ENCODE measurements at regions not wholly inside any gene's neighbourhood (a gene's known extent, or its start where the extent isn't known, plus 50 kb on each side); places are given as distances from the start of the nearest gene placed in this dataset.
"Not testable (repeated sequence)": the region's sequence is repeated elsewhere in the genome, so short reads cannot be mapped to it uniquely, and the experiment has no call there.

DNA sequence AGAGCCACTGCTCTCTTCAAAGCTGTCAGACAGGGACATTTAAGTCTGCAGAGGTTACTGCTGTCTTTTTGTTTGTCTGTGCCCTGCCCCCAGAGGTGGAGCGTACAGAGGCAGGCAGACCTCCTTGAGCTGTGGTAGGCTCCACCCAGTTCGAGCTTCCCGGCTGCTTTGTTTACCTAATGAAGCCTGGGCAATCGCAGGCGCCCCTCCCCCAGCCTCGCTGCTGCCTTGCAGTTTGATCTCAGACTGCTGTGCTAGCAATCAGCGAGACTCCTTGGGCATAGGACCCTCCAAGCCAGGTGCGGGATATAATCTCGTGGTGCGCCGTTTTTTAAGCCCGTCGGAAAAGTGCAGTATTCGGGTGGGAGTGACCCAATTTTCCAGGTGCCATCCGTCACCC, 250.7 kb upstream of the CA10 start:
- not testable (repeated sequence) for H3K4me2 ChIP-seq (ENCODE audit: insufficient read depth, low read length, poor library complexity, severe bottlenecking); H2BK12ac ChIP-seq (ENCODE audit: low read length); H4K91ac ChIP-seq (ENCODE audit: low read depth, low read length, poor library complexity); H3K23ac ChIP-seq (ENCODE audit: low read depth, low read length, poor library complexity); H3K9me3 ChIP-seq (replicated peaks in 1 of 2; ENCODE audit: control insufficient read depth in 2 of 2, insufficient read depth in 1 of 2, low read depth in 1 of 2, low read length in 2 of 2); H3K27me3 ChIP-seq (ENCODE audit: control insufficient read depth in 3 of 3, insufficient read depth in 3 of 3, low read depth in 1 of 3, low read length in 3 of 3); H3K36me3 ChIP-seq (replicated peaks in 1 of 2; ENCODE audit: control insufficient read depth in 2 of 2, insufficient read depth in 2 of 2, low read length in 2 of 2); H2BK15ac ChIP-seq (ENCODE audit: low read length); H3K4me1 ChIP-seq (ENCODE audit: control insufficient read depth in 2 of 2, insufficient read depth in 1 of 2, low read depth in 1 of 2, low read length in 2 of 2); H3K79me1 ChIP-seq (ENCODE audit: low read depth, low read length); H3K4ac ChIP-seq (ENCODE audit: low read length); H3K14ac ChIP-seq (ENCODE audit: low read length); H4K8ac ChIP-seq (ENCODE audit: low read depth, low read length); DNase-seq (ENCODE audit: low spot score); H2BK120ac ChIP-seq (ENCODE audit: low read depth, low read length); H3K9ac ChIP-seq (ENCODE audit: low read depth, low read length, poor library complexity); H3K18ac ChIP-seq (ENCODE audit: low read length); H2AK5ac ChIP-seq (ENCODE audit: low read depth, low read length); H2AFZ ChIP-seq (ENCODE audit: low read length); H3K27ac ChIP-seq (replicated peaks; ENCODE audit: low read length); H3K4me3 ChIP-seq (ENCODE audit: low read length in 2 of 2); H2BK5ac ChIP-seq (ENCODE audit: low read length)
- whole genome bisulfite sequencing, 2 donors (ENCODE audit: extremely low coverage in 2 of 2, insufficient read length in 2 of 2, insufficient replicate concordance in 1 of 2): no CpG with 5 or more reads among the region's 15 CpGs

- no peak for DNase-seq (ENCODE audit: low spot score)
- Histone ChIP-seq H3K9ac (ENCODE audit: low read depth, low read length, poor library complexity) (no peak overlapping the region), H2AFZ (ENCODE audit: low read length) (no peak overlapping the region), H3K18ac (ENCODE audit: low read length) (no peak overlapping the region), H2AK5ac (ENCODE audit: low read depth, low read length) (no peak overlapping the region), H3K4me3 (ENCODE audit: low read length in 2 of 2) (no peak overlapping the region), H3K4ac (ENCODE audit: low read length) (no peak overlapping the region), H3K4me1 (ENCODE audit: control insufficient read depth in 2 of 2, insufficient read depth in 1 of 2, low read depth in 1 of 2, low read length in 2 of 2) (no peaks in the 10 kb centered on the region), H3K9me3 (replicated peaks in 1 of 2; ENCODE audit: control insufficient read depth in 2 of 2, insufficient read depth in 1 of 2, low read depth in 1 of 2, low read length in 2 of 2) (no peaks in the 10 kb centered on the region), H3K4me2 (ENCODE audit: insufficient read depth, low read length, poor library complexity, severe bottlenecking) (no peak overlapping the region), H2BK15ac (ENCODE audit: low read length) (no peak overlapping the region), H3K79me1 (ENCODE audit: low read depth, low read length) (no peaks in the 10 kb centered on the region), H2BK5ac (ENCODE audit: low read length) (no peak overlapping the region), H4K91ac (ENCODE audit: low read depth, low read length, poor library complexity) (no peak overlapping the region), H3K14ac (ENCODE audit: low read length) (no peak overlapping the region), H3K23ac (ENCODE audit: low read depth, low read length, poor library complexity) (no peak overlapping the region), H3K36me3 (replicated peaks in 1 of 2; ENCODE audit: control insufficient read depth in 2 of 2, insufficient read depth in 2 of 2, low read length in 2 of 2) (no peaks in the 10 kb centered on the region), H3K27me3 (ENCODE audit: control insufficient read depth in 3 of 3, insufficient read depth in 3 of 3, low read depth in 1 of 3, low read length in 3 of 3) (no peaks in the 10 kb centered on the region), H2BK12ac (ENCODE audit: low read length) (no peak overlapping the region), H4K8ac (ENCODE audit: low read depth, low read length) (no peak overlapping the region), H3K27ac (replicated peaks; ENCODE audit: low read length) (no peak overlapping the region), H2BK120ac (ENCODE audit: low read depth, low read length) (no peak overlapping the region)
- WGBS, 2 donors (ENCODE audit: extremely low coverage in 2 of 2, insufficient read length in 2 of 2, insufficient replicate concordance in 1 of 2): no CpG with 5 or more reads among the region's 3 CpGs
Observed at GRCh38 chr17:52395308-52395707, 236.8 kb upstream of the CA10 start.

- Histone ChIP-seq H3K4me3 (ENCODE audit: low read length in 2 of 2) (no peak overlapping the region), H3K14ac (ENCODE audit: low read length) (no peak overlapping the region), H3K4me1 (ENCODE audit: control insufficient read depth in 2 of 2, insufficient read depth in 1 of 2, low read depth in 1 of 2, low read length in 2 of 2) (no peaks in the 10 kb centered on the region), H4K8ac (ENCODE audit: low read depth, low read length) (no peak overlapping the region), H3K36me3 (replicated peaks in 1 of 2; ENCODE audit: control insufficient read depth in 2 of 2, insufficient read depth in 2 of 2, low read length in 2 of 2) (no peaks in the 10 kb centered on the region), H2AFZ (ENCODE audit: low read length) (no peak overlapping the region), H2AK5ac (ENCODE audit: low read depth, low read length) (no peak overlapping the region), H3K23ac (ENCODE audit: low read depth, low read length, poor library complexity) (no peak overlapping the region), H3K18ac (ENCODE audit: low read length) (no peak overlapping the region), H3K4ac (ENCODE audit: low read length) (no peak overlapping the region), H4K91ac (ENCODE audit: low read depth, low read length, poor library complexity) (no peak overlapping the region), H3K9ac (ENCODE audit: low read depth, low read length, poor library complexity) (no peak overlapping the region), H3K27me3 (ENCODE audit: control insufficient read depth in 3 of 3, insufficient read depth in 3 of 3, low read depth in 1 of 3, low read length in 3 of 3) (no peaks in the 10 kb centered on the region), H3K79me1 (ENCODE audit: low read depth, low read length) (no peaks in the 10 kb centered on the region), H2BK5ac (ENCODE audit: low read length) (no peak overlapping the region), H2BK120ac (ENCODE audit: low read depth, low read length) (no peak overlapping the region), H2BK12ac (ENCODE audit: low read length) (no peak overlapping the region), H3K4me2 (ENCODE audit: insufficient read depth, low read length, poor library complexity, severe bottlenecking) (no peak overlapping the region), H3K27ac (replicated peaks; ENCODE audit: low read length) (no peak overlapping the region), H3K9me3 (replicated peaks in 1 of 2; ENCODE audit: control insufficient read depth in 2 of 2, insufficient read depth in 1 of 2, low read depth in 1 of 2, low read length in 2 of 2) (no peaks in the 10 kb centered on the region), H2BK15ac (ENCODE audit: low read length) (no peak overlapping the region)
- WGBS, 2 donors (ENCODE audit: extremely low coverage in 2 of 2, insufficient read length in 2 of 2, insufficient replicate concordance in 1 of 2): no CpG with 5 or more reads among the region's 1 CpG
- no peak for DNase-seq (ENCODE audit: low spot score)
Observed at GRCh38 chr17:52390422-52390821, 231.9 kb upstream of the CA10 start.

DNA sequence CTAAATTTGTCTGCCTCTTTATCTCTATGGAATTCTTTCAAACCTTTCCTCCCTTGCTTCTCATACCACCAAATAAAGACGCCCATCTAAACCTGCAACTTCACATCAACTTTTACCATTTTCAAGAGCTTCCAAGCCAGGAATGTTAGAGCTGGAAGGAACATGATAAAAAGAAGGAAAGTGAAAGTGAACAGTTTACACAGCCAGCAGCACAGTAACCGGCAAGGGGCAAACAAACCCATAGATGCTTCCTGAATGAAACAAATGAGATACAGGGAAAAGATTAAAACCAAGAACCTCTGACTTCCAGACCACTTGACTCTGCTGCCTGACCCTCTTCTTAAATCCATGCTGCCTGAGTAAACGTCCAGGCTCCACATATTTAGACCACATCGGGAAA, 231.1 kb upstream of the CA10 start:
- no peaks in the 10 kb centered on the region for H3K4me1 ChIP-seq (ENCODE audit: control insufficient read depth in 2 of 2, insufficient read depth in 1 of 2, low read depth in 1 of 2, low read length in 2 of 2)
- DNase-seq (ENCODE audit: low spot score): no peak
- H3K36me3 ChIP-seq (replicated peaks in 1 of 2; ENCODE audit: control insufficient read depth in 2 of 2, insufficient read depth in 2 of 2, low read length in 2 of 2): no peaks in the 10 kb centered on the region
- no peak overlapping the region for H2AFZ ChIP-seq (ENCODE audit: low read length)
- H3K18ac ChIP-seq (ENCODE audit: low read length): no peak overlapping the region
- H3K27ac ChIP-seq (replicated peaks; ENCODE audit: low read length): no peak overlapping the region
- no peak overlapping the region for H4K91ac ChIP-seq (ENCODE audit: low read depth, low read length, poor library complexity)
- no peak overlapping the region for H3K9ac ChIP-seq (ENCODE audit: low read depth, low read length, poor library complexity)
- no peak overlapping the region for H2AK5ac ChIP-seq (ENCODE audit: low read depth, low read length)
- no peaks in the 10 kb centered on the region for H3K9me3 ChIP-seq (replicated peaks in 1 of 2; ENCODE audit: control insufficient read depth in 2 of 2, insufficient read depth in 1 of 2, low read depth in 1 of 2, low read length in 2 of 2)
- no peak overlapping the region for H3K4ac ChIP-seq (ENCODE audit: low read length)
- no peak overlapping the region for H4K8ac ChIP-seq (ENCODE audit: low read depth, low read length)
- no peak overlapping the region for H3K23ac ChIP-seq (ENCODE audit: low read depth, low read length, poor library complexity)
- H3K4me2 ChIP-seq (ENCODE audit: insufficient read depth, low read length, poor library complexity, severe bottlenecking): no peak overlapping the region
- H2BK12ac ChIP-seq (ENCODE audit: low read length): no peak overlapping the region
- no peak overlapping the region for H2BK120ac ChIP-seq (ENCODE audit: low read depth, low read length)
- no peak overlapping the region for H2BK15ac ChIP-seq (ENCODE audit: low read length)
- no CpG with 5 or more reads among the region's 4 CpGs for WGBS, 2 donors (ENCODE audit: extremely low coverage in 2 of 2, insufficient read length in 2 of 2, insufficient replicate concordance in 1 of 2)
- no peak overlapping the region for H3K4me3 ChIP-seq (ENCODE audit: low read length in 2 of 2)
- no peak overlapping the region for H2BK5ac ChIP-seq (ENCODE audit: low read length)
- no peak overlapping the region for H3K14ac ChIP-seq (ENCODE audit: low read length)
- no peaks in the 10 kb centered on the region for H3K79me1 ChIP-seq (ENCODE audit: low read depth, low read length)
- no peaks in the 10 kb centered on the region for H3K27me3 ChIP-seq (ENCODE audit: control insufficient read depth in 3 of 3, insufficient read depth in 3 of 3, low read depth in 1 of 3, low read length in 3 of 3)
